HG03439 (cell line): ENCODE measurements at regions not wholly inside any gene's neighbourhood (a gene's known extent, or its start where the extent isn't known, plus 50 kb on each side); places are given as distances from the start of the nearest gene placed in this dataset.
"Not testable (repeated sequence)": the region's sequence is repeated elsewhere in the genome, so short reads cannot be mapped to it uniquely, and the experiment has no call there.

Experiments
- ATAC-seq: cut with Tn5 transposase; IDR thresholded peaks from one replicate; pipeline ENCODE4 v1.9.1; 2021; ENCODE audit warnings: mild to moderate bottlenecking, moderate library complexity; ENCODE audit not compliant: unreplicated experiment

DNA sequence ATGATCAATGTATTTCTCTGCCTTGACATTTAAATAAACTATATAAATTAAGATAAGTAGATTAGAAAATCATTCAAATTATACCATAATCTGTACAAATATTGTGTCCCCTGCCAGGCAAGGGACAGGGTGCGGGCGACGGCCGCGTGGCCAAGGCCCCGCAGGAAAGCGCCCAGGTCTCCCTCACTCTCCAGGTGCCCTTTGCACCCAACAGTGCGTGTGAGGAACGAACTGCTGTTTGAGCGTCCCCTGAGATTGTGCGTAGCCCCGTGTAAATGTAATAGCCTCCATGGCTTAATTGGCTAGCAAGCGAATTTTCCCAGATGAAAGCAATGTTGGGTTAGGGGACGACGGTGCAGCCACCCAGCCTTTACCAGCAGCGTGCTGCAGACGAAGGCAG is 161.4 kb downstream of the SYT15 start:
- ATAC-seq: not testable (repeated sequence)

DNA sequence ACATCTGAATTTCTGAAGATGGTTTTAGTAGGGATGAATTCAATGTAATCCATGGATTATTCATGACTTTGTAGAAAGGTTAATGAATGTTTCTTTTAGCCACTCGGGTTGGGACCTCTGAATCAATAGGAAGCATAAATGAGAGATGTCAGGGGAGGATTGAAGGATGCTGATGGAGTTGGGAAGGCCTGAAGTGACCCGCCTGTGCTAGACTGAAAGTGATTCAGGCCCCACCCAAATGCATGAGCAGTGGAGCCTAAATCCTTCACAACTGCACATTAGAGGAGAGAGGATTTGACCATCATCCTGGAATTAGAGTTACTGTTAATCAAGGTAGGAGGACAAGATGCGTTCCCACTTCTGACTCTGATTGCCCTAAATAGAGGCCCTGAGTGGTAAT is 162.2 kb upstream of the PTPN20 start:
- not testable (repeated sequence) for ATAC-seq

DNA sequence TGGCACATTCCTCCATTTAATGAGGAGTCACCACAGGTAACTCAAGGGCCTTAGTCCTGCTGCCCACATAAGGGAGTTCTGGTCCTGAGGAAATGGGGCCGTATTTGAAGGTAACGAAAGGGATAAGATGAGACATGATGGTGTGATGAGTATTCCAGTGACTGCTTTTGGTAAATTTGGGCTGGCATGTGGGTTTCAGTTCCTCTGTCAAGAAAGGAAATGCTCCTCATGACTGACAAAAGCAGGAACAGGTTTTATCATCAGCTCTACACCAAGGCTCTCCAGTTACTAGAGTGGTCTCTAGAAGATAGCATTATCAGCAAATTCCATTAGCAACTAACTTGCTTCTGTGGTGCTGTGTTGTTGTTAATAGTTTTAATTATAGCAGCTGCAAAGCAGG is 161.8 kb upstream of the PTPN20 start:
- ATAC-seq: not testable (repeated sequence)

DNA sequence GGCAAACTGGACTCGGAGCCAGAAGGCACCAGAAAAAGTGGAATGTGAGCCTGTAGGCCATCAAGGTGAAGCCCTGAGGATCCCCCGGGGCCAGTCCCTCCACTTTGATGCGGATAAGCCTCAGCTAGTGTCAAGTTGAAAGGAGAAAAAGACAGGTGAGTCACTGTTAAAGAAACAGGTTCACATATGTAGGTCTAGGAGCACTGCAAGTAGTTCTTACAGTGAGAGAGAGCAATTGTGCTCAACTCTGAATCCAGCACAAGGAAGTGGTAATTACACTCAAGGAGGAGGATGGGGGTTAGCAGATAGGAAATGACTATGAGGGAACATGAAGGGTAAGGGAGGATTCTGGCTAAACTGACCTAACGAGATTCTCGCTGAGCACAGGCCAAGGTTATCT is 157.5 kb upstream of the PTPN20 start:
- ATAC-seq: not testable (repeated sequence)

DNA sequence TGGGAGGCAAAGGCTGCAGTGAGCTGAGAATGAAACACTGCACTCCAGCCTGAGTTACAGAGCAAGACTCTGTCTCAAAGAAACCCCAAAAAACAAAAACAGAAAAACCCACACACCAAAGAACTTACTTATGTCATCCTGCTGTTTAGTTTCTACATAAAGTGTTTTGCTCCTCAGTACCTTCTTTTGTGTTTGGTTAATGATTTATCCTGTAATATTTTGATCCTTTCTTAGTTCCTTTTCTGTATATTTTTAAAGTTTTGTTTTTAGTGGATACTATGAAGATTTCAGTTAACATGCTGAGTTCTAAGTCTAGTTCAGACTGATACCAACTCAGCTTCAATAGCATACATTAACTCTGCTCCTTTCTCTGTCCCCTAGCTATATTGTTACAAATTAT is 149.8 kb upstream of the PTPN20 start:
- ATAC-seq: peak; percentile 82

DNA sequence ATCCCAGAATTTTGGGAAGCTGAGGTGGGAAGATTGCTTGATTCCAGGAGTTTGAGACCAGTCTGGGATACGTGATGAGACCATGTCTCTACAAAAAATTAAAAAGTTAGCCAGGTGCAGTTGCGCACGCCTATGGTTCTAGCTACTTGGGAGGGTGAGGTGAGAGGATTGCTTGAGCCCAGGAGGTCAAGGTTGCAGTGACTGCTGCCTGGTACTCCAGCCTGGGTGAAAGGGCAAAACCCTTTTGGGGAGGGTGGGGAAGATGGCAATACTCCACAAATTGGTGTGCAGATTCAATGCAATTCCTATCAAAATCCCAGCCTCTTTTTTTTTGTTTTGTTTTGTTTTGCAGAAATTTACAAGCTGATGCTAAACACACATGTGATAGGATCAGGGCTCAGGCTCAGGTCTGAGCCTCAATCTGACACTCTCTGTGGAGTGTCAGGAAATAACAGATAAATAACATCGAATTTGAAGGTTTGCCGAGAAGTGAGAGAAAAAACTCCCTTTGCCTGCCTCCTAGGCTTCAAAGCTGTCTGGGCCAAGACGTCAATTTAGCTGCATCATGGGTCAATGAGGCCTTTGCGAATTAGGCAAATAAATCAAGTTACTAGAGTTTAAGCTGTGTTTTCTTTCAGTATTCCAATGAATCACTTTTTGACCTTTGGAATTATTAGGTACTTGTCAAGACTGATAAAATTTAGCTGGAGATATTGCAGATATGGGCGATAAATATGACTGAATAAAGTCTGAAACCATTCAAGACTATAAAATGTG is 142.5 kb upstream of the PTPN20 start:
- not testable (repeated sequence) for ATAC-seq

DNA sequence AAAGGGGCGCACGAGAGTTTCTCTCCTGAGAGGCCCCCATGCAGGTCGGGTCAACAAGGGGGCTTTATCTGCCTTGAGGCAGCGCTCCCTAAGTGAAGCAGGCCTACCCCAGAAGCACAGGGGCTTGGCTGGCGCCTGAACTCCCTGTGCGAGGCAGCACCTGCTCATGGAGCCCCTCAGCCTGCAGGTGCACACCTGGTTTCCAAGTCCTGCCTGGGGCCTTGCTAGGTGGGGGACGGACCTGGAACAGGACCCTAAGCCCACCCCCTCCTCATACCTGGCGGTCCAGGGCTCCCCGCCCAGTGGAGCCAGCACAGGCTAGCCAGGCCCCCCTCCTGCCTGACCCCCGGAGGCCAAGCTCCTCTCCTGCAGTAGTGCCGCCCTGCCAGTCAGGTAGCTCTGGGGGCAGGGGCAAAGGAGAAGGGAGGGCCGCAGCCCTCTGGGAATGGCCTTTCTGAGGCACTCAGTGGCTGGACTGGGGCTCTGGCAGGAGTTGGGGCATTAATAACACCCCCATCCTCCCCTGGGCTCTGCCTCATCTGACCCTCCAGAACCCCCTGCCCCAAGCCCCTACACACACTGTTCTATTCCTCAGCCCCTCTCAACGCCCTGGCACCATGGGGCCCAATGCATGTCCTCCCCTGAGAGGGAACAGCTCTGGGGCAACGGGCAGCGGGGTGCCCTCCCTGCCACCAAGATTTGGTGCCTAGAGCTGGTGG is 137.9 kb upstream of the PTPN20 start:
- not testable (repeated sequence) for ATAC-seq

DNA sequence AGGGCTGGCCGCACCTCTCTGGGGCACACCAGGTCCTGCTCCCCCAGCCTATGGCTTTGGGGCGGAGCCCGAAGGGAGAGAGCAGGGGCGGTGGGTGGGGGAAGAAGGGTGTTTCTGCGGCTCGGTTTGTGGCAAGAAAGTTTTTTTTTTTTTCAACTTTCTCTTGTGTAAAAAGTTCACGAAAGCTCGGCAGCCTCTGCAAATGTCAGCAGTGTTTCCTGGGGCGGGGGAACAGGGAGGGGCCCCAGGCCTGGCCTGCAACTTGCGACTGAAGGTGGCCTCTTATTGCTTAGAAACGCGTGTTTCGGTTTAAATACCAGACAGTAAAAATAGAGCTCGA is 137.4 kb upstream of the PTPN20 start:
- ATAC-seq: not testable (repeated sequence)

DNA sequence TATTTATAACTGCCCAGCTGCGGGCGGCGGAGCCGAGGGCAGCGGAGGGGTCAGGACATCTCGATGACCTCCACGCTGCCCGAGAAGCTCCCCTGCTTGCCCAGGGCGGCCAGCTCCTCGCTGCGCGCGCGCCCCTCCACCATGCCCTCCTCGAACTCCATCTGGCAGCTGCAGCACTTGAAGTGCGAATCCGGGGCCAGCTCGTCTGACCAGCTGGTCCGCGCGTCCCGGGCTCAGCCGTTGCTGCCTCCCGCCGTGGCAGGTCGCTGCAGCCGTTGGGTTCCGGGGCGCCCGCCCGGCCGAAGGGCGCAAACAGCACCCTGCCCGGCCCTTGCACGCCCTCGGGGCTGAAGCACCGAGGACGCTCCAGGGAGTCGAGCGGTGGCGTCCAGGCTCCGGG is 136.9 kb upstream of the PTPN20 start:
- ATAC-seq: not testable (repeated sequence)

DNA sequence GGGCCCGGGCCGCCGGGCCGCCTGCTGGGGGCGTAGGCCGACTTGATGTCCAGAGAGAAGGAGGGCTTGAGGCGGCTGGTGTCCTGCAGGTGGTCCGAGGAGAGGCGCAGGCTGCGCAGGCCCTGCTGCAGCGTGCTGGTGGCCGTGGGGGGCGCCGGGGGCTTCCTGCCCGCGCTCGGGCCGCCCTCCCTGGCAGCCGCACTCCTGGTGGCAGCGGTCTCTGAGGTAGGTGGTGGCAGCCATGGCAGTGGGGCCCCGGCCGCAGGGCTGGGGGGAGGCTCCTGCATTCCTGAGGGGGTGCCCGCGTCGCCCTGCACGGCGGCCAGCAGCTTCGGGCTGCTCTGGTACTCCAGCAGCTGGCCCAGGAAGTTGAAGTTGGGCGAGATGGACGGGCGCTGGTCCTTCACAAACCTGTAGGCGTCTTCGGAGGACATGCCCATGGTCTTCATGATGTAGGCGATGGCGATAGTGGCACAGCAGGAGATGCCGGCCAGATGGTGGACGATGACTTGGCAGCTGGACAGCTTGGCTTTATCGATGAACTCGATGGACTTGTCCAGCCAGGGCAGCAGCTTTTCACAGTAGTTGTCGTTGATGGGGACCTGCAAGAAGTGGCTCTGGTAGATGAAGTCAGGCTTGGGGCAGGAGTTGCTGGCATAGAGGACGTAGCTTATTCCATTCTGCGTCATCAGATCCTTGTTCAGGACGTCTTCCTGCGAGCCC is 136.1 kb upstream of the PTPN20 start:
- not testable (repeated sequence) for ATAC-seq

DNA sequence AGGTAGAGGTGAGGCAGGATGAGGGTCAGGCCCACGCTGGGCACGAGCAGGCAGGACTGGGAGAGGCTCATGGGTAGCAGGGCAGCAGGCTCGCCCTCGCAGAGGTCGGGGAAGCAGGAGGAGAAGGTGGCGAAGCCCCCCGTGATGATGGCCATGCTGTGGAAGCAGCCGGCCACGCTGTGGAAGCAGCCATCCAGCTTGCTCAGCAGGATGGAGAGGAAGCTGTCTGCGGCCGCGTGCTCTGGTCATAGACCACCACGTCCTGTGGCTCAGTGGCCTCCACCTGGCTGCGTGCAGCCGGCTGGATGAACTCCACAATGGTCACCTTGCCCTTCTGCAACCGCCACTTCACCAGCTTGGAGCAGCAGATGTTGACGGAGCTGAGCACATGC is 135.6 kb upstream of the PTPN20 start:
- not testable (repeated sequence) for ATAC-seq

DNA sequence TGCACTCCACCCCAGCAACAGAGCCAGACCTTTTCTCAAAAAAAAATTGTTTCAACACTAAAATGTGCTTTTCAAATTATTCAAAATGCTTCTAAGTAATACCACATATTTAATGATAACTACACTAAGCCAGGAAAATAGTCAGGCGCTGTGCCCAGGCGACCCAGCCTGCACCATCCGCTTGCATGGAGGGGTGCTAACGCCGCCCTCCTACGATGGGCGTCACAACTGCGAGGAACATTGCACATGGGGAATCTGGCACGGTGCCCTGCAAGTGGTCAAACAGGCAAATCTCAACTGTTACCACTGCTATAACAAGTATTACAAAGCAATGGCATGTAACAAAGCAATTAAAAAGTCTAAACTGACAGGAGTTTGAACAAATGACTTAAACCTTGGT is 131.7 kb upstream of the PTPN20 start:
- not testable (repeated sequence) for ATAC-seq

DNA sequence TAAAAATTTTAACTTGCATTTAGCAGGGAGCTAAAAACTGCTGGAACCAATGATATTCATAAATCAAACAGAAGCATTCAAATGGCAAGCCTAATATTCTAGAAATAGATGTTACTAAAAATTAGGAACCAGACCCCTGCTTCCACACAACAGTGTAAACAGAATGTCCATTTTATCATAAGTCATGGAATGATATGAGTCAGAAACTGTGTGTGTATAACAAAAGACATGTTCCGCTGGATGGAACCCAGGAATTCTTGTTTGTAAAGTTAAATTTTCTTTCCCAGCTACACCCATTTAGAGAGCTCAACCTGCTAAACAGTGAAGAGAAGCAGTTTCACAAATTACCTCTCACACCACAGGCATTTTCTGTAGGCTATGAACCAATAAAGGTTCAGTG is 131.1 kb upstream of the PTPN20 start:
- not testable (repeated sequence) for ATAC-seq

DNA sequence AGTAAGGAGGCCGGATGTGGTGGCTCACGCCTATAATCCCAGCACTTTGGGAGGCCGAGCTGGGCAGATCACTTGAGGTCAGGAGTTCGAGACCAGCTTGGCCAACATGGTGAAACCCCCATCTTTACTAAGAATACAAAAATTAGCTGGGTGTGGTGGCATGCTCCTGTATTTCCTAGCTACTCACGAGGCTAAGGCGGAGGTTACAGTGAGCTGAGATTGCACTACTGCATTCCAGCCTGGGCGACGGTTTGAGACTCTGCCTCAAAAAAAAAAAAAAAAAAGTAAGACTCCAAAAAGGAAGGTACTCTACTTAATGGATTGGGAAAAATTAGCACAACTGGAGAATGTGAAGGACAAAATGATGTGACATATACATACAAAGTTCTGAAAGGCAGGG is 130.2 kb upstream of the PTPN20 start:
- ATAC-seq: not testable (repeated sequence)

DNA sequence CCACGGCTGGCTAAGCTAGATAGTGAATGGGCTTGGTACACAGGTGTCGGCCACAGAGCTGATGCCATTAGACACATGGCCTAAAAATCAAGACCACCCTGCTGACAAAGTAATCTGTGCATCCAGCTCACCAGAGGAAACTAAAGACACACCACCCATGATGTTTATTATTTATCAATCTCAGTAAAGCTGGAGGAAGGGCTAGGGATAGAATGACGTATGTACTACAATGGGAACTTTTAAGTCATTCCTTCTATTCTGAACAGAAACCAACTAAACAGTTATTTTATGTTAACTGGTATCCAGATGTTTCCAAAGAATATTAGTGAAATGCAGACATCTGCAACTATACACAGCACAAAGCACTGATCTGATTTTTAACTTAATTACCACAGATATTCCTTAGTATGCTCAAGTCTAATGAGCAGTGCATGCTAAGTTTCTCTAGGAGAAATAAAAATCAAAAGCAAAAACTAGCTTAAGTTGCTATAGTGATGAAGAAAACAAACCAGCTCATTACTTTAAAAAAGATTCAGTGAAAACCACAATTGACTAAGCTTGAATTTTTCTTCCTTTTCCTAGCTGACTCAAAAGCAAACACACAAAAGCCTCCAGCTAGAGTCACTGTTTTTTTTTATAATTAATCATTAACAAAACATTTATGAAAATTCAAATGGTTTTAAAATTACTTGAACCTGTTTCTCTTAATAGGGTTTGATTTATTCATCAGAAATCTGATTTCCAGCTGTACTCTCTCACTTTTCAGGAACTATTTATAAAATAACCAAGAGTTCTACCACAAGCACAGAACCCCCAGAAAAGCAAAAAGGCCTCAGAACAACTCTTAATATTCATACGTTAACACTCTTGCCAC is 129.0 kb upstream of the PTPN20 start:
- not testable (repeated sequence) for ATAC-seq

DNA sequence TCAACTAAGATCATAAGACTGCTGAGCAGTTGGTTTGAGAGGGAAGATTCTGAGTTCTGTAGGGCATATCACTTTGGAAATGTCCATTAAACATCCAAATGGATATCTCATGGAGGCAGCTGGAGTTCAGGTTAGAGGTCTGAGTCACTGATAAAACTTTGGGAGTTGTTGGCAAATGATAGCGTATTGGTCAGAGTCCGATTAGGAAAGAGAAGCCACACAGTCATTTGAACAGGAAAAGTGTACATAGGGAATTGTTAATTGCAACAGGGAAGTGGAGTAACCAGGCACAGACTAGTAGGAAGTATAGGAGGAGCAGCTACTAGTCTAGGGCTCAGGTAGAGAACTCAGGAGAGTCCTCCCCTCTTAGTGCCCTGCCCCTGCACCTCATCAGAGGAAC is 126.6 kb upstream of the PTPN20 start:
- not testable (repeated sequence) for ATAC-seq

DNA sequence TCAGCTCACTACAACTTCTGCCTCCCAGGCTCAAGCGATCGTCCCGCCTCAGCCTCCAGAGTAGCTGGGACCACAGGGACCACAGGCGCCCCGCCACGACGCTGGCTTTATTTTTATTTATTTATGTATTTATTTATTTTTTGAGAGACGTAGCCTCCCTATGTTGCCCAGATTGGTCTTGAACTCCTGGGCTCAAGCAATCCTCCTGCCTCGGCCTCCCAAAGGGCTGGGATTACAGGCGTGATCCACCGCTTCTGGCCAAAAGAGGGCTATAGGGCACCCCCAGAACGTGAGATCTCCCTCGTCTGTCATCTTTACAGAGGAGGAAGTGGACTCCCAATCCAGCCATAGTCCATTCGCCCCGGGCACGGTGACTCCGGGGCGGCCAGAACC is 125.1 kb upstream of the PTPN20 start:
- peak; percentile 6 for ATAC-seq

DNA sequence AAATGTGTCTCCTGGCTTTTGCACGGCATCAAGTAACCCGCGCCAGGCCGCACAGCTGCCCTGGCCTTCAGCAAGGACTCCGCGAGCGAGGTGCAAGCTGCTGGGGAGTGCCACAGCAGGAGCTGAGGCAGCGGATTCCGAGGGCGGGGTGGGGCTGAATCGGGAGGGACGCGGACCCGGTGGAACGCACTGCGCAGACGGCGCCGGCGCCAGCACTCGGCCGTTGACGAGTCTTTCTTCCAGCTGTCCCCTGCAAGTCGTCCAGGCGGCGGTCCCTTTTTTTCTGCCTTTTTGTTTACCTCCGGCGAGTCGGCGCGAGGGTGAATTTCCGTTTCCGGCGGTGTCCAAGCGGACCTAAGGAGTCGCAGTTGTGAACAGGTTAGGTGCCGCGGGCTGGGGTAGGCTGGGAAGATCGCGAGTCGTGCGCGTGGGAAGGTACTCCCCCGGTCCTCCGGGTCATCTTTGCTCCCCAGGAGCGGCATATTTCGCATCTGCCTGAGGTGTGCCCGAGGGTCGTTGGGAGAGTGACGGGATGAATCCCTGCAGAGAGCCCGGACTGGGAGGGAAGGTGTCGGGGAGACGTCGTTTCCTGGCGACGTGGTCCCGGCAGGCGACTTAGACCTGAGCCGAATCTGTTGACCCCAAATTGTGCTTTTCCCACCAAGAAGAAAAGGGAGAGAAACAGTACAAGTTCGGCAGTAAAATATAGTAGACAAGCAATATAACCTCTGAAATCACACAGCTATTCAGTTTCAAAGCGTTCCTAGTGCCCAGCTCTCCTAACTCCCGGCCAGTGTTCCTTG is 124.5 kb upstream of the PTPN20 start:
- peak; percentile 82 for ATAC-seq

DNA sequence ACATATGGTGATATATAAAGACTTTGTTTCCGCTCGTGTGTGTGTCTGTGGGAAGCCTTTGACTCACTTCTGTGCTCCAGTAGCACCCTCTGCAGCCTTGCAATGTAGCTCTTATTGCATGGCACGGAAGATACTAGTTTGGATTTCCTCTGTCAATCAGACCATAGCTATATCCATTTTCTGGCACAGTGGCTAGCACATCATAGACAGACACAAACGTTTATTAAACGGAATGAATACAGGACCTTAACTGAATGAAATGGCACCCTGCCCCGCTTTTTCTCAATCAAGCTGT is 124.0 kb upstream of the PTPN20 start:
- no peak for ATAC-seq

DNA sequence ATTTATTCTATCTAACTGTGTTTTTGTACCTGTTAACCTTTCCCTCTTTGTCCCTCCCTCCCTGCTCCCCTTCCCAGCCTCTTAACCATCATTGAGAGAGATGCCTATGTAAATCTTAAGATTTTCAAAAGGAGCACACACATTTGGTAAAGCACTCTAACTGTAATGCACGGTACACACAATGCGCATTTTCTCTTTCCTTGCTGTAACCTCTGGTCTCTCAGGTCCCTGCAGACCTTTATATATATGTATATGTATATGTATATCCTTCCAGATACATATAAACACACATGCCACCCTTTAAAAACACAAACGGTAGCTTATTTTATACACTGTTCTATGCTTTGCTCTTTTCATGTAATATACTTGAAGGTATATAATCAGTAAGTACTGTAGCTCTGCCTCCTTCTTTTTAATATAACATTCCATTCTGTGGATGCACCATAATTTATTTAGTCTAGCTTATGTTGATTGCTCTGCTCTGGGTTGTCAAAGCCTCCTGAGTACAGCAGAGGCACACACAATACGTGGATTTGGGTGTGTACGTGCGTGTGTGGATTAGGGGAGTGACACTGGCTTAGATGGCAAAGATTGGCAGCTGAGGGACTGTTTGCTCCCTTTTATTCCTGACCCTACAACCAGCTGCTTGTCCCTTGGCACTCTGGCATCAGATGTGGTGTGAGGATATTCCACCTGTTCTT is 118.4 kb upstream of the PTPN20 start:
- ATAC-seq: not testable (repeated sequence)
